ENCODE measurements at regions not wholly inside any gene's neighbourhood (a gene's known extent, or its start where the extent isn't known, plus 50 kb on each side); places are given as distances from the start of the nearest gene placed in this dataset.

- DNase-seq = no peak
Measured at GRCh38 chrX:36950495-36951253, 57.5 kb upstream of the FAM47C start.

GRCh38 chrX:36957425-36958328 lies 50.5 kb upstream of the FAM47C start:
- peak; percentile 67 for DNase-seq

Measured in retina (tissue), 1 donor.